LNCaP clone FGC (cell line): ENCODE measurements at regions not wholly inside any gene's neighbourhood (a gene's known extent, or its start where the extent isn't known, plus 50 kb on each side); places are given as distances from the start of the nearest gene placed in this dataset.

ENCODE experiments used
- DNase-seq: peaks from one replicate; pipeline ENCODE4 v3.0.0-alpha.2; 2011; ENCODE audit warnings: low read depth
- H3K4me3 ChIP-seq: 2 replicates; pipeline ENCODE4 v1.5.1; 2011; ENCODE audit warnings: mild to moderate bottlenecking, low read depth, low read length, control low read depth
- TF ChIP-seq, protein P1 (sequence below): IDR thresholded peaks from 2 replicates; pipeline ENCODE4 v1.5.1; 2012; ENCODE audit warnings: mild to moderate bottlenecking; ENCODE audit not compliant: control insufficient read depth, insufficient read depth; ENCODE audit errors: extremely low read depth

DNA sequence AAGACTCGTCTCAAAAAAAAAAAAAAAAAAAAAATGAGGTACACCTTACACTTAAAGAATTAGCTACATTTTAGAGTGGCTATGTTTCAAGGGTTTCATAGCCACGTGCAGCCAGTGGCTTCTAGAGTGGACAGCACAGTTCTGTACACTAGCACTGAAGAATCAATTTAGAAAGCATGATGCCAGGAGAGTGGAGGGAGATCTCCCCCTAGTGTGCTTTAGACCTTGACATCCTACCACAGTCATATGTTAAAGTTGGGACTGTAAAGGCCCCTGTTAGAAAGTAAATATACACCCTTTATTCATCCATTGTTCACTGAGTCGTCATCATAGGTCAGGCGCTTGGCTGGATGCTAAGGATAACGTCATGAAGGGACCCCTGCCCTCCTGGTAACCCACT, 179.4 kb downstream of the QDPR start:
- TF ChIP-seq, protein P1, sequence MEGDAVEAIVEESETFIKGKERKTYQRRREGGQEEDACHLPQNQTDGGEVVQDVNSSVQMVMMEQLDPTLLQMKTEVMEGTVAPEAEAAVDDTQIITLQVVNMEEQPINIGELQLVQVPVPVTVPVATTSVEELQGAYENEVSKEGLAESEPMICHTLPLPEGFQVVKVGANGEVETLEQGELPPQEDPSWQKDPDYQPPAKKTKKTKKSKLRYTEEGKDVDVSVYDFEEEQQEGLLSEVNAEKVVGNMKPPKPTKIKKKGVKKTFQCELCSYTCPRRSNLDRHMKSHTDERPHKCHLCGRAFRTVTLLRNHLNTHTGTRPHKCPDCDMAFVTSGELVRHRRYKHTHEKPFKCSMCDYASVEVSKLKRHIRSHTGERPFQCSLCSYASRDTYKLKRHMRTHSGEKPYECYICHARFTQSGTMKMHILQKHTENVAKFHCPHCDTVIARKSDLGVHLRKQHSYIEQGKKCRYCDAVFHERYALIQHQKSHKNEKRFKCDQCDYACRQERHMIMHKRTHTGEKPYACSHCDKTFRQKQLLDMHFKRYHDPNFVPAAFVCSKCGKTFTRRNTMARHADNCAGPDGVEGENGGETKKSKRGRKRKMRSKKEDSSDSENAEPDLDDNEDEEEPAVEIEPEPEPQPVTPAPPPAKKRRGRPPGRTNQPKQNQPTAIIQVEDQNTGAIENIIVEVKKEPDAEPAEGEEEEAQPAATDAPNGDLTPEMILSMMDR, result no peak
- DNase-seq, result no peak
- H3K4me3 ChIP-seq, result no peak overlapping the region

DNA sequence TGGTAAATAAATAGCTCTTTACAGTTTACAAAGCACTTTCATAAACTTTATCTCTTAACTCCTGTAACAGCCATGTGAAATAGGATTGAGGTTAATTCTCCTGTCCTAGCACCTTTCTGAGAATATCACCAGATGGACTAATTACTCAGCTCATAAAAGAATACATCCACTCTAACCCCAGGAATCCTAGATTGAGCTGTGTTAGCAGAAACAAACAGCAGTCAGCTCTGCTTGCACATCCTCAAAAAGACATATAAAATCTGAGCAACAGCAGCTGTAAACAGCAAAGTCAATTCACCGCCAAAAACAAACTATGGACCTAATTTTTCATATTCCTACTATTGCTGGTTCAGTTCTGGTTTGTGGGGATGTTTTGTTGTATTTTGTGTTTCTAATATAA, 182.8 kb downstream of the QDPR start:
- TF ChIP-seq, protein P1, result no peak
- no peak for DNase-seq
- H3K4me3 ChIP-seq, result no peak overlapping the region

DNA sequence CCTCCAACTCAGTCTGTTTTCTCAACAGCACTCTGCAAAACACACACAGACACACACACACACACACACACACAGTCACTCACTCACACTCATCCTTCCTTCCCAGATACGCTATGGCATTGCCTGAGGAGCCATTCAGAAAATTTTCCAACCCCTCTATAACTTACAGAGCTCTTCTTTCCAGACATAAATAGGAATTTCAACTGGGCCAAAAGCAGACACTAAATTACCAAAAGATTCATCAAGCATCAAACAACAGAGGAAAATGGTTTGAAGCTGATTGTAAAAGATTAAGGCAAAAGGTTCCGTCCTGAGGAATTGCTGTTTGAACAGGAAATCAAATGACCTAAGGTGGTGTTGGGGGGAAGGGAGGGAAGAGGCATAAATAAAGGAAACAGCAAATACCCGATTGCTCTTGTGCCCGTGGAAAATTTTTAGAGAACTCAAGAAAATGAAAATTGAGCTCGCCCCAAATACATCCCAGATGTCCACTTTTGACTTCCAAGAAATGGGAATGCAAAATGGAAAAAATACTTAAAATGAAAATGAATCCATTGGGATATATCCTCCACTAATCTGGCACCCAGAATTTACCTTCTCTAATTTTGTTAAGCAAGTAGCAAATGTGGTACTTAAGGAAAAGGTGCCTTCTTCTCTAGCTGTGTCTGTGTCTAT, 183.6 kb downstream of the QDPR start:
- DNase-seq, result no peak
- H3K4me3 ChIP-seq, result no peak overlapping the region
- TF ChIP-seq, protein P1, result no peak

DNA sequence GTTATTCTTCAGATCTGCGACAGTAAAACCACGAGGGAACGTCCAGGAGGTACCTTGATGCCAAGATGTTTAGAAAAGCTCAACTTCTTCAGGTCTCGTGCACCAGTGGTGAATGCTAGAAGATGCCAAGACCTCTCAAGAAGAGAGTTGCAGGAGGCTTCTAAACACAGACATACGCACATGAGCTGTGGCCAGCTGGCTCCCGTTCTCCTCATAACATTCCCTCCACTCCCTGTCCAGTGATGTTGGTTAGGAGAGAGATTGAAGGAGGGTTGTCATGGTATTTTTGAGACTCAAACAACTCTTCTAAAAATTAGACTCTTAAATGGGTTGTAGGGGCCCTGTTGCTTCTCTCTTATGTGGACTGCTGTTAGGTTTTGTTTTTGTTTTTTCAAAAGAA, 184.3 kb downstream of the QDPR start:
- no peak overlapping the region for H3K4me3 ChIP-seq
- TF ChIP-seq, protein P1, result no peak
- DNase-seq, result no peak

DNA sequence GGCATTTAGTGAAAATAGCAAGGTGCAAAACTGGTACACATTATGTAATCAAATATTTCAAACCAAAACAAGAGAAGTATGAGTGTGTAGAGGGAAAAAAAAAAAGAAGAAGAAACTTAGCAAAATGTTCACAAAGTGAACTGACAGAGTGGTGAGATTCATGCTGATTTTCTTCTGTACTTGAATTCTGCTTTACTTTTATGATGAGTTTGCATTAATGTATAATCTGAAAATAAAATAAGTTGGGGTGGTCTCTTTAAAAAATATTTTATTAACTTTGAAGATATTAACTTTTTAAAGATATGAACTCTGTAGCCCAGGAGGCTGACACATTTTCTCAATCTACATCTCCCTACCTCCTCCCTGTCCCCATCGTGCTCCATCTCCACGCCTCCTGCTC, 185.1 kb downstream of the QDPR start:
- DNase-seq, result no peak
- TF ChIP-seq, protein P1, result no peak
- H3K4me3 ChIP-seq, result no peak overlapping the region

DNA sequence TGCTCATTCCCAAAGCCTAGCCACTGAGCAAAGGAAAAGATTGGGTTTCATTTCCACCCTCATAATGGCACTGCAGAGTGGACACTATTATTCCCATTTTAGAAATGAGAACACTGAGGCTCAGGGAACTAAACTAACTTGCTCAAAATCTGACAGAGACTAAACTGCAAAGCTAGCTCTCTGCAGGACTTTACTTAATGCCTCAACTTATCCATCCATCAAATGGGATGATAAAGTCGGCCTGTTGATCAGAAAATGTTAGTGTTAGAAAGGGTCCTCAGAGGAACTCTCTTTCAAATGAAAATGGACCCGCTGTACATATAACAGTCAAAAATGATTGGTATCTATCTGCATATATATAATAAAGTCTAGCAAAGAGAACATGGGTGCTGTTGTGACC, 186.8 kb downstream of the QDPR start:
- H3K4me3 ChIP-seq, result no peak overlapping the region
- TF ChIP-seq, protein P1, result no peak
- no peak for DNase-seq

DNA sequence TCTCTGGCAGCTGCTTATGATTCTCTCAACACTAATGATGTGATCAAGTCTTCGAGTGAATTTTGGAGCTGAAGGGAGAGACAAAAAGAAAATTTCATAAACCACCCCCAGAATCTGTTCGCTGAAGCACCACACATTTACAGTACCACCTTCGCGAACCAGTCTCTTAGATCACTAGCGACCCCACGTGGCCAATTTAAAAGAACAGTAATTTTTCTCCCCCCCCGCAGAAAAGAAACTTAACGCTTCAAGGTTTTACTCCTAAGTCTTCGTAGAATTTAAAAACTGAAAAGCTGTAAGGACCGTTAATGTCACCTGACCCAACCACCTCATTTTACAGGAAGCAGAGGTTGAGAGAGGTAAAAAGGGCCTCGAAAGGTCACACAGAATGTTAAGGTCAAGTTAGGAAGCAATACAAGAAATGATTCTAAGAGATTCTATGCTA, 187.5 kb downstream of the QDPR start:
- DNase-seq, result no peak
- no peak overlapping the region for H3K4me3 ChIP-seq
- TF ChIP-seq, protein P1, result peak; percentile 46
